GM19467 (cell line): ENCODE measurements at regions not wholly inside any gene's neighbourhood (a gene's known extent, or its start where the extent isn't known, plus 50 kb on each side); places are given as distances from the start of the nearest gene placed in this dataset.
"Not testable (repeated sequence)": the region's sequence is repeated elsewhere in the genome, so short reads cannot be mapped to it uniquely, and the experiment has no call there.

ENCODE experiments used
- ATAC-seq: cut with Tn5 transposase; IDR thresholded peaks from one replicate; pipeline ENCODE4 v1.9.1; 2021; ENCODE audit warnings: mild to moderate bottlenecking, moderate library complexity; ENCODE audit not compliant: unreplicated experiment

DNA sequence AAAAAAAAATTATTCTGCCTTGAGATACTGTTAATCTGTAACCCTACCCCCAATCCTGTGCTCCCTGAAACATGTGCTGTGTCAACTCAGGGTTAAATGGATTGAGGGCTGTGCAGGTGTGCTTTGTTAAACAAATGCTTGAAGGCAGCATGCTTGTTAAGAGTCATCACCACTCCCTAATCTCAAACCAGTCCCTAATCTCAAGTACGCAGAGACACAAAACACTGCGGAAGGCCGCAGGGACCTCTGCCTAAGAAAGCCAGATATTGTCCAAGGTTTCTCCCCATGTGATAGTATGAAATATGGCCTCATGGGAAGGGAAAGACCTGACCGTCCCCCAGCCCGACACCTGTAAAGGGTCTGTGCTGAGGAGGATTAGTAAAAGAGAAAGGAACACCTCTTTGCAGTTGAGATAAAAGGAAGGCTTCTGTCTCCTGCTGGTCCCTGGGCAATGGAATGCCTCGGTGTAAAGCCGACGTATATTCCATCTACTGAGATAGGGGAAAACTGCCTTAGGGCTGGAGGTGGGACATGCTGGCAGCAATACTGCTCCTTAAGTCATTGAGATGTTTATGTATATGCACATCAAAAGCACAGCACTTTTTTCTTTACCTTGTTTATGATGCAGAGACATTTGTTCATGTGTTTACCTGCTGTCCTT, 402.6 kb downstream of the TBC1D32 start:
- ATAC-seq: not testable (repeated sequence)

DNA sequence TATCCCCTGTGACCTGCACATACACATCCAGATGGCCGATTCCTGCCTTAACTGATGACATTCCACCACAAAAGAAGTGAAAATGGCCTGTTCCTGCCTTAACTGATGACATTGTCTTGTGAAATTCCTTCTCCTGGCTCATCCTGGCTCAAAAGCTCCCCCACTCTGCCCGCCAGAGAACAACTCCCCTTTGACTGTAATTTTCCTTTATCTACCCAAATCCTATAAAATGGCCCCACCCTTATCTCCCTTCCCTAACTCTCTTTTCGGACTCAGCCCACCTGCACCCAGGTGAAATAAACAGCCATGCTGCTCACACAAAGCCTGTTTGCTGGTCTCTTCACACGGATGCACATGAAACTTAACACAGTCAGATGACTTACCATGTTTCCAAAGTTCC, 403.8 kb downstream of the TBC1D32 start:
- ATAC-seq: not testable (repeated sequence)

DNA sequence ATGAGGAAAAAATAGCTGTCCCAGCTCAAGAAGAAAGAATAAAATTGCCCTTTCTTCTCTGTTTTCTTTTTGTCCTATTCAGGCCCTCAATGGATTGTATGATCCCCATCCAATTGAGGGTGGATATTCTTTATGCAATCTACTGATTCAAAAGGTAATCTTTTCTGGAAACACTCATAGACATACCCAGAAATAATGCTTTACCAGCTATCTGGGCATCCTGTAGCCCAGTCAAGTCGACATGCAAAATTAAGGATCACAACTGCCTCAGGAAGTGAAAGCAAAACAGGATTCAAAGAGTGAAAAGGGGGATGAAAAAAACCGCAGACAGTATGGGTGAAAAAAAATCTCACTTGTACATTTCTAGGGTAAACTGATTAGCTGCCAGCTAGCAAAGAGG, 410.1 kb downstream of the TBC1D32 start:
- no peak for ATAC-seq

DNA sequence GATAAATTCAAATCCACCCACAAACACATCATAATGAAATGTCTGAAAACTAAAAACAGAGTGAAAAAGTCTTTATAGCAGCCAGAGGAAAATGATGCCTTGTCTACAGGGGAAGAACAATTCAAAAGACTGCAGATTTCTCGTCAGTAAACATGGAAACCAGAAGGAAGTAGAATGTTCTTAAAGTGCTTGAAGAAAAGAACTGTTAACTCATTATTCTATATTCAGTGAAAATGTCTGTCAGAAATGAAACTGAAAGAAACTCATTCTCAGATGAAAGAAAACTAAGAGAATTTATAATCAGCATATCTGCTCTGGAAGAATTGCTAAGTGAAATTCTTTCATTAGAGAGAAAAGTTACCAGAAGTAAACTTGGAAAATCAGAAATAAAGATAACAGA, 416.1 kb downstream of the TBC1D32 start:
- ATAC-seq: no peak

DNA sequence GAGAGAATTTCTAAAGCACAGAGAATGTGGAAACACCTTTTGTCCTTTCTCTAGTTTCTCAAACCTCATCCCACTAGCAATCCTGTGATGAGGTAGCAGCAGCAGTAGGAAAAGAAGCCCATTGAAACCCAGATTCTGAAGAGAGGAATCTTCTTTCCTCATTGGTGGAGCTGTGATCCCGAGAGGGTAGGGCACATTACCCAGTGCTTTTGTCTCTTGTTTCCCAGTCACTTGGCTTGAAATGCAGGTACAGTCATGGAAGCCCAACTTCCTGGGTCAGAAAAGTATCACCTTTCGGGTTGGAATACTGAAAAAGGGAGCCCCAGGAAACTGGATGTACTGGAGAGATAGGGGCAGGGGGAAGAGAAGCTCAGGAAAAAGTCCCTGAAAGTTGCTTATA, 417.4 kb downstream of the TBC1D32 start:
- no peak for ATAC-seq

DNA sequence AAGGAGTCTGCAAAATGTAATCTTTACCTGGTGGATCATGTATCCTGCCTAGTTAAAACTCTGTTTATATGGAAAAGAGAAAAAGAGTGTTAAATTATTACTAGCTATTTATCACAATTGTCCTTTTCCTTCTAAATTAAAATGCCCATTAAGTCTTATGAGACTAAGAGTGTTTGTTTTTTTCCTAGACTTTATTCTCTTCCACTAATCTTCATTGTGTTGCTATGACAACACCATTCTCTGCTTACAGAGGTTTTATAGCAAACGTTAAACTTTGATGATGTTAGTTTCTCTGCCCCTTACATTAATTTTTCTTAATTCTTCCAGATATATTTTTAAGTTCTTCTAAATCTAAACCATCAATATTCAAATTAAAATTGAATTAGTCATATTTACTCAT, 420.8 kb downstream of the TBC1D32 start:
- no peak for ATAC-seq

DNA sequence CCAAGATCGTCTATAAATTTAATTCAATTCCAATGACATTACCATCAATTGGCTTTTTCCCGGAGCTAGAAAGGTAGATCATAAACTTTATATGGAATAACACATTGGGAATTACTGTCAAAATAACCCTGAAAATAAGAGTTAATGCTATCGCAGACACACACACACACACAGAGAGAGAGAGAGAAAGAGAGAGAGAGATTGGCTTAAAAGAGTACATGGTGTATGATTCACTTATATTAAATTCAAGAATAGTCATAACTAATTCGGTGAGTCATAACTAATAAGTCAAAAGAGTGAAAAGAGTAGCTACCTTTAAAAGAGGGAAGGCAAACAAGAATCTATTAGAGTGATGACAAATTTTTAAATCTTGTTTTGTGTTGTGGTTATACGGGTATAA, 425.5 kb downstream of the TBC1D32 start:
- no peak for ATAC-seq

DNA sequence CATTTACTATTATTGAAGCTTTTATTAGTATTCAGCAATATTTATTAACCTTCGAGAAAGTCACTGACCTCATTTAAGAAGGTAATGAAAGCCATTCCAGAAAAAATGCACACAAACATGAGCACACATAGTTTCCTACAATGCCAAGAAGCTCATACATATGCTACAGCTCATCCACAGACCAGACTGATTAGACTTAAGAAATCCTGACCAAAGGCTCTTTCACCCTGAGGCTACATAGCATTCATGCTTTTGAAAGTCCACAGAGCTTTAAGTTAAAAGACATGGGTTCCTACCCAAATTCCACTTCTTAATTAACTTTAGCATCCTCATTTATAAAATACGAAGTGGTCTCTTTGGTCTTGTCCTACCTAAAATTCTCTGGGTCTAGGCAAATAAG, 430.4 kb downstream of the TBC1D32 start:
- no peak for ATAC-seq

DNA sequence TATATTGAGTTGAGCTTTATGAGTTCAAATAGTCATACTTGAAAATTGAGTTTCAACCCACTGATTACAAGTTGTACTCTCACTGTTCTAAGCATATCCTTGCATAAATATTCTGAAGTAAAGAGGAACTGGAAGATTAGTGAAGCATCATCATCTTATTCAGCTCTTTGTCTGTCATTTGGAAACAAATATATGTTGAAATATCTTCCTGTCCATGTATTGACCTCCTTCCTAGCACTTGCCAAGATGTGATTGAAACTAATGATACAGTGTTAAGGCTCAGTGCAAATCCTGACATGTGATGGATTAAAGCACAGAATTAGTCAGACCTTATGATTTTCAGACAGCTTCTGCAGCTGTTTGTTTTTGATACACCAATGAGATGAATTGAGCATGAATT, 434.3 kb downstream of the TBC1D32 start:
- no peak for ATAC-seq

DNA sequence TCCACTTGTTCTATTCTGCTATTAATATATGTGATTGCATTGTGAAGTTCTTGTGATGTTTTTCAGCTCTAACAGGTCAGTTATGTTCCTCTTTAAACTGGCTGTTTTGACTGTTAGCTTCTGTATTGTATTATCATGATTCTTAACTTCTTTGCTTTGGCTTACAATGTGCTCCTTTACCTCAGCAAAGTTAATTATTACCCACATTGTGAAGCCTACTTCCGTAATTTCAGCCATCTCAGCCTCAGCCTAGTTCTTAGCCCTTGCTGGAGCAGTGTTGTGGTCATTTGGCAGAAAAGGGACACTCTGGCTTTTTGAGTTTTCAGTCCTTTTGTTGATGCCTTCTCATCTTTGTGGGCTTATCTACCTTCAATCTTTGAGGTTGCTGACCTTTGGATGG, 440.2 kb downstream of the TBC1D32 start:
- peak; percentile 85 for ATAC-seq

DNA sequence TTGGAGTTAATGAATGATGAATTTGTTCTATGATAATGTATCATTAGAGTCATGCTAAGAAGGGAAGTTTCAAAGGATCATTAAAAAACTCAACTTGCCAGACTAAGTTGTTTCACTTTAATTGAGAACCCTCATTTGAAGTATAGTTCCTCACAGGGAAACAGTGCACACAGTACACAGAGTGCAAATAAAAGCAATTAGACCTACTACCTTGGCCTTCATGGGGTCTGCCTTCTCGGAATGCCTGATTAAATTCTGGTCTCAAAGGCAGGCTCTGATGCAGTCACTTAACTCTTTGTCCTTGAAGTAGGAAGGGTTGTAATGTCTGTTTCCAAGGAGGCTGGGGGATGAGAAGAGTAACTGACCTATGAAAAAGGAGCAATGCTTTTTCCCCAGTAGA, 457.3 kb downstream of the TBC1D32 start:
- ATAC-seq: no peak

DNA sequence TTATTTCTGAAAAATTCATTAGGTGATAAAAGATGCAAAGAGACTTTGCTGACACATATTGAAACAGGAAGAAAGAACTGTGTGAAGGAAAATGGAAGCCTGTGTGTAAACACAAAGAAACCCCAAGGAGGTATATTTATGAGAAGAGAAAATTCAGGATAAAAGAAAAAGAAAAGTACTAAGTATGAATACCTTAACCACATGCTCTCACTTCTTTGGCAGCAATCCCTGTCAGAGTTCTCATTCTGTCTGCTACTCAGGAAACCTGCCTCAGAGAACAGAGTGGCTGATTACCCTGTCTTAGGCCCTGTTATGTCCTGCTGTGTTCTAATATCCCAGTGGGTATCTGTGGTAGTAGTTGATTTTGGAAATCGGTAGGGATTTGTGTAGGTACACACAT, 457.9 kb downstream of the TBC1D32 start:
- peak; percentile 51 for ATAC-seq

DNA sequence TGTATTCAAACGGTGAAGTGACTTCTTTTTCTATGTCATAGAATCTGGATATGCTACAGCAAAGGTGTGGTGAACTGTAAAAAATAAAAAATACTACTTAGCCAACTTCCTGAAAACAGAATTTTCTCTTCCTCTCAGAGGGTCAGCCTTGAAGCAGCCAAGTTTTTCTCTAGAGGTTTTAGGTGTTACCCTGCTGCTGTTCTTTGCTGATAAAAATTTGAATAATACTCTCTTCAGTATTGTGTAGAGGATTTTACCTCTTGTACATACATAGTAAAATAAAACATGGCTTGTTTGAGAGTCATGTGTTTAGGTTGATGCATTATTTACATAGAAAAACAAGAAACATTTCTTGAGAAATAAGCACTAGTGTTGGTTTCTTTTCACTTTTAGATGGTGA, 458.4 kb downstream of the TBC1D32 start:
- ATAC-seq: peak; percentile 62

DNA sequence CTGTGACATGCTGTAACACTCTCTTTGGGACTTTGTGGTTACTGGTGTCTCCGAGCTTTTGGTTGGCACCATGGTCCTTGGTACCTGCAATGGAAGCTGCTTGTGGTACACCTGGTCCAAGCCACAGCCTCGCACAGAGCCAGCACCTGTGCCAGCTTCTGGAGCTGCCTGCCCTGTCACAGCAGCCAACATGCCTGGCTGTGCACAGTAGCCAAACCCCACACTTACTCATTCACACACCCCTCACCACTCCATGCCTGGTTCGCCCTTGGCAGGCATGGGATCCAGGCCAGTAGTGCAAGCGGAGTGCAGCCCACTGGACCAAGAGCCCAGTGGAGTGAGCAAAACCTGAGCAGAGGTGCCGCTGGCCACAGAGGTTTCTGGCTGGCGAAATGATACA, 459.9 kb downstream of the TBC1D32 start:
- ATAC-seq: no peak

DNA sequence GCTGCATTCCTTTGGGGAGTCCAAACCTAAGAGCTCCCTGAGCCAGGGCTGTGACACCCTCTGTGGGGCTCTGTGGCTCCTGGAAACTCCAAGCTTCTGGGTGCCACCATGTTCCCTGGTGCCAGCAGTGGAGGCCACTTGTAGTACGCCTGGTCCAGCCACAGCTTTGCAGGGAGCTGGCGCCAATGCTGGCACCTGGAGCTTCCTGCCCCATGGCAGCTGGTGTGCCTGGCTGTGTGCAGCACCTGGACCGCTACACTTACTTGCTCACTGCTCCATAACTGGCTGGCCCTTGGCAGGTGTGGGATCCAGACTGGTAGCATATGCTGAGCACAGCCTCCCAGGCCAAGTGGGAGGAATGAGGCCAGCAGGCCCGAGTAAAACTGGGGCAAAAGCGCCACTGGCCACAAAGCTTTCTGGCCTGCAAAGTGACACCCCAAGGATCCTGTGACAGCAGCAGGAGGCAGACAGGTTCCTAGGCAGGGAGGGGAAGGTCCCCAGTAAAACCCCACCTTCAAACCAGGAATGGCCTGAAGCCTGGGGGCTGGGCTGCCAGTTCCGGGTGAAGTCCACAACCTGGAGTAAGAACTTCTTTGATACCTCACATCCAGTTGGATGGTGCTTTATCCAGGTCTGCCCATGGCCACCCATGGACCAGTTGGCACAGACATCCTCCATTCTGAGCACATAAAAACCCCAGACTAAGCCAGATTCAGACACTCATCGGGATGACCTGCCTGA, 461.0 kb downstream of the TBC1D32 start:
- no peak for ATAC-seq

DNA sequence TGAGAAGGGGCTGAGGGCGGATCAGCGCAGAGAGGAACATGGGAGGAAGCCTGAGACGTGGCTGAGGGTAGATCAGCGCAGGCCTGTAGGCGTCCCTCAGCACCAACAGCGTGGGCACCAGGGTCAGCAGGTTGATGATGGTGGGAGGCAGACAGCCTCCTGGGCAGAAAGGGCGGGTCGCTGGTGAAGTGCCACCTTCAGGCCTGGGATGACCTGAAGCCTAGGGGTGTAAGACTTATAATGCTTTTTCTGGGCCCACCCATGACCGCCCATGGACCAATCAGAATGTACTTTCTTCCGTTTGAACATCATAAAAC, 462.1 kb downstream of the TBC1D32 start:
- no peak for ATAC-seq

DNA sequence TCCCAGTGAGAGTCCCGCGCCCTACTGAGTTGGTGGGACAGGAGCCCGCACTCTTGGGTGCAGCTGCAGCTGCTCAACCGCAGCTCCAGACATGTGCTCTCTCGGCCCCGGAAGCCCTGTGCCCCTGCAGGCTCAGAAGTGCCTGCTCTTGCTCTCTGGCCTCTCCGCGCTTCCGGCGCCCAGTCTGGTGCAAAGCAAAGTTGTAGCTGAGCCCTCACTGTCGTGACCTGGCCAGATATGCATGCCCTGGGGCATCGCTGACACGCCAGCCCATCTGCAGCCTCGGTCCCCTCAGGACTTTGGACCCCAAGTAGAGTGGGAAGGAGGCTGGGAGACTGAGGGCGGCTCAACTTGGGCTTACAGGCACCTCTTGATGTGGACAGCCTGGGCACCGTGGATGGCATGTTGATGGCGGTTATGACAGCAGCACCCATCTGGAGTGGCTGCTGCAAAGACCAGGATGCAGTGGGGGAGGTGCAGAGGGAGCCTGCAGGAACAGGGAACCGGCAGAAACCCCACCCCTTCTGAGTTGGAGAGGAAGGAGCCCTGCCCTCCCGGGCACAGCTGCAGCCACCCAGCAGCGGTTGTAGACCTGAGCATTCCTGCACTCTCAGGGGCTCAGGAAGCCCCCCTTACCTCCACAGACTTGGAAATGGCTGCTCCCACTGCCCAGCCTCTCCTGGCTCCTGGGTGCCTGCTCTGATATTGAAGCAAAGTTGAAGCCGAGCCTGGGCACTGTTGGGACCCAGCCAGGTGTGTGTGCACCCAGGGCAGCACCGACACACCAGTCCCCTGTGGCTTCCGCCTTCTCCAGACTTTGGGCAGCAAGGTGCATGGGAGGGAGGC, 462.6 kb downstream of the TBC1D32 start:
- no peak for ATAC-seq

DNA sequence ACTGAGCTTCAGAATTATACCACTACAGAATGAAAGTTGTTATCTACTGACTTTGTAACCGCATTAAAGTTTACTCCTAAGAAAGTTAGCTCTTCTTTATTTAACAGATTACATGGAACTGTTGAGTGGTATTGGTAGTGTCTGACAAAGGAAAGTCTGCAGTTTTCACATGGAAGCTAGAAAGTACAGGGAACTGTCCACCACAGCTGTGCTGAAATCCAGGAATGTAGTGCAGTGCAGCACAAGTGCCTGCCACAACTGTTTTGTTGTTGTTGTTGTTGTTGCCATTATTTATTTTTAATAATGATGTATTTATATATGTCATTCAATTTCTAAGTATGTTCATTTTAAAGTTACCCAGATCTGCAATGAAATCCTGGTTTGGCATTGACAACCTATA, 464.9 kb downstream of the TBC1D32 start:
- ATAC-seq: no peak

DNA sequence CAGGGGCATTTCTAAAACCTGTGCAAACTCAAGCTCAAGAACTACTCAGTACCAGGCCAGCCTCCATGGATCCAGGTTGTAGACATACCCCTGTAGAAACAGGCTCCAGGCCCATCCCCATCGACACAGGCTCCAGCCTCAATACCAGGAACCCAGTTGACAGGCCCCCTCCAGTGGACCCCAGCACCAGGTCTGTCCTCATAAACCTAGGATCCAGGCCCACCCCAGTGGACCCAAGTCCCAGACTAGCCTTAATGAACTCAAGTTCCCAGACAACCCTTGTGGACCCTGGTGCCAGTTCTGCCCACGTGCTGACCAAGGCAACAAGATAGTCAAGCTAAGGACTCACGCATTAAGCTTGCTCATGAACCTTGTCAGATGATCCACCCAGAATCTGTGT, 476.9 kb downstream of the TBC1D32 start:
- ATAC-seq: no peak

DNA sequence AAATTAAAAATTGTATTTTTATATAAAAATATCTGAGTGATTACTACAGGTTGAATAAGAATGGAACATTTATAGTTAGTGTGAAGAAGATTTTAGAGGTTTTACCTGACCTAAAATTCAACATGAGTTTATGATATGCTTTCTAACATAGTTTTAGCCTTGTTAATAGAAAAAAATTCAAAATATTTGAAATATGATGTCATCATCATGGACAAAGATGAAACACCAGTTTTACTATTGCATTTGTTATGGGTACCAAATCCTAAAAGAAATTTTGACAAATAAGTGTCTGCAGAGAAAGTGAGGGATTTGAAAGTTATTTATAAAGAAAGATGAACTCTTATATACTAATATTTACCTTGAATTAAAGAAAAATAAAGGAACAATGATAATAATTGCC, 479.7 kb downstream of the TBC1D32 start:
- no peak for ATAC-seq

DNA sequence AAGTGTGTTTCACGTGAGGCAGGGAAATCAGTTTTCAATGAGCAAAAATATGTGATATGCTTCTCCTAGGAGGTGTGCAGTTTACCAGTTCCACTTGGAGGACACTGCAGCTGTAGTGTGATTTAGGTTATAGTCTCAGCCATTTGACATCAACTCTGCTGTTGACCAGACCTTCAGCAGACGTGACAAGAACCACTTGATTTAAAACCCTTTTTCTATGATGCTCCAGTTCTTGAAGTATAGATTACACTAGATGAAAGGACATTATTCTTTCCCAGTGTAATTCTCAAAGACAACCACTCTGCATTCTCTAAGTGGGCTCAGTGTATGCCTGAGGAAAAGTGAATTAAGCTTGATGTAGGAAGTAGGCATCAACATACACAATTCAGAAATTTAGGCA, 480.8 kb downstream of the TBC1D32 start:
- no peak for ATAC-seq

DNA sequence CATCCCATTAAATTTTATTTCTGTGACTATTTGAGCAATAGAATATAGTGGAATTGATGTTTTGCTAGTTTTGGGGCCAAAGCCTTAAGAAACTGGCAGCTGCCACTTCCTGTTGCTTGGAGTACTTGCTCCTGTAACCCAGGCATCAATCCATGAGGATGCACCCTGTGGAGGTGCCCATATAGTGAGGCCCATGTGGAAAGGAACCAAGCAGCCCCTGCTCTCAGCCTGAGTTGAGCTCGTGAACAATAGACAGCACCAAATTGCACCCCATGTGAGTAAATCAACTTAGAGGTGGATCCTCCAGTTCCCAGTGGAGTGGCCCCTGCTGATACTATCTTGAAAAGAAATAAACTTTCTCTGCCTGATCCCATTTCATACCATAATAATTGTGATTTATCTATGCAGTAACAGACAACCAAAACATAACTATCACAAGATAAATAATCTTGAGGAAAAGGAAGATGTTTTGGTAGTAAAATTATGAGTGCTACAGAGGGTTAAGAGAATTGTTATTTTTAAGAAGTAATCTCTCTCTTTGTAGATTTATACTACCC, 481.9 kb downstream of the TBC1D32 start:
- ATAC-seq: no peak
